Stimulated activated CD4-positive, alpha-beta T cell treated with anti-CD3 and anti-CD28 coated beads, TNF-alpha, amount 100 ng/mL, for 4 hours (primary cell): ENCODE measurements at regions not wholly inside any gene's neighbourhood (a gene's known extent, or its start where the extent isn't known, plus 50 kb on each side); places are given as distances from the start of the nearest gene placed in this dataset.

Source experiments
- DNase-seq, 3 experiments: peaks; one replicate each; pipeline ENCODE4 v3.0.0-alpha.2; 2020; ENCODE audit warnings: low read depth in 3 of 3

- DNase-seq, result no peak
Measured at GRCh38 chr3:124540550-124541211, 189.6 kb upstream of the UMPS start.

- no peak for DNase-seq
Measured at GRCh38 chr3:124542214-124542869, 187.9 kb upstream of the UMPS start.

- no peak for DNase-seq
Measured at GRCh38 chr3:124545891-124546290, 184.4 kb upstream of the UMPS start.

GRCh38 chr3:124552224-124552623 lies 178.0 kb upstream of the UMPS start:
- no peak for DNase-seq

- no peak for DNase-seq
Measured at GRCh38 chr3:124553178-124553577, 177.1 kb upstream of the UMPS start.

- DNase-seq, result no peak
Measured at GRCh38 chr3:124556636-124557035, 173.6 kb upstream of the UMPS start.

- no peak for DNase-seq
Measured at GRCh38 chr3:124557433-124558232, 172.6 kb upstream of the UMPS start.

GRCh38 chr3:124558991-124559845 lies 171.0 kb upstream of the UMPS start:
- DNase-seq, result no peak

GRCh38 chr3:124559846-124560574 lies 170.2 kb upstream of the UMPS start:
- DNase-seq, result peak in 2 of 3 experiments; percentile 9 to 26

- no peak for DNase-seq
Measured at GRCh38 chr3:124560666-124561215, 169.5 kb upstream of the UMPS start.

GRCh38 chr3:124562769-124563168 lies 167.5 kb upstream of the UMPS start:
- DNase-seq, result no peak

- DNase-seq, result no peak
Measured at GRCh38 chr3:124563376-124563775, 166.9 kb upstream of the UMPS start.

- peak in 1 of 3 experiments; percentile 22 for DNase-seq
Measured at GRCh38 chr3:124565013-124565412, 165.2 kb upstream of the UMPS start.

- DNase-seq, result no peak
Measured at GRCh38 chr3:124565551-124565950, 164.7 kb upstream of the UMPS start.

GRCh38 chr3:124566701-124567100 lies 163.6 kb upstream of the UMPS start:
- DNase-seq, result no peak

- DNase-seq, result no peak
Measured at GRCh38 chr3:124567179-124567578, 163.1 kb upstream of the UMPS start.

- DNase-seq, result no peak
Measured at GRCh38 chr3:124569761-124570160, 160.5 kb upstream of the UMPS start.

- no peak for DNase-seq
Measured at GRCh38 chr3:124570232-124570631, 160.0 kb upstream of the UMPS start.

- DNase-seq, result no peak
Measured at GRCh38 chr3:124572851-124573405, 157.3 kb upstream of the UMPS start.

GRCh38 chr3:124574012-124574411 lies 156.2 kb upstream of the UMPS start:
- DNase-seq, result no peak
